GM23338 (cell line): ENCODE measurements at regions not wholly inside any gene's neighbourhood (a gene's known extent, or its start where the extent isn't known, plus 50 kb on each side); places are given as distances from the start of the nearest gene placed in this dataset.

Experiments used
- ATAC-seq: fragments of 200-7000 bp; cut with Tn5 transposase; 3 replicates; pipeline ENCODE4 v1.9.1; 2020
- DNase-seq: peaks from one replicate; pipeline ENCODE4 v3.0.0-alpha.2; 2015; ENCODE audit warnings: low spot score
- H2AFZ ChIP-seq: fragments of 200-600 bp; sonication (generic); 2 replicates; pipeline ENCODE4 v1.8.0; 2016; ENCODE audit warnings: antibody characterized with exemption, mild to moderate bottlenecking, moderate library complexity
- H3F3A ChIP-seq: fragments of 200-600 bp; sonication (generic); replicated peaks from 2 replicates; pipeline ENCODE4 v1.8.0; 2017; ENCODE audit warnings: antibody characterized with exemption, mixed run types, low read depth
- H3K27ac ChIP-seq: fragments of 200-600 bp; sonication (generic); 2 replicates; pipeline ENCODE4 v1.6.1; 2016; ENCODE audit warnings: low read depth
- H3K27me3 ChIP-seq: fragments of 200-600 bp; sonication (generic); 2 replicates; pipeline ENCODE4 v1.8.0; 2016; ENCODE audit warnings: mild to moderate bottlenecking, mixed run types, moderate library complexity; ENCODE audit not compliant: insufficient read depth
- H3K36me3 ChIP-seq: fragments of 200-600 bp; sonication (generic); 2 replicates; pipeline ENCODE4 v1.8.0; 2016; ENCODE audit warnings: mild to moderate bottlenecking; ENCODE audit not compliant: insufficient read depth
- H3K4me1 ChIP-seq: fragments of 200-600 bp; sonication (generic); 2 replicates; pipeline ENCODE4 v1.8.0; 2016; ENCODE audit warnings: mild to moderate bottlenecking, moderate library complexity; ENCODE audit not compliant: insufficient read depth
- H3K4me2 ChIP-seq: fragments of 200-600 bp; sonication (generic); 2 replicates; pipeline ENCODE4 v1.7.1; 2017; ENCODE audit warnings: mixed run types
- H3K4me3 ChIP-seq: fragments of 200-600 bp; sonication (generic); 2 replicates; pipeline ENCODE4 v1.6.1; 2016; ENCODE audit warnings: mixed run types
- H3K79me2 ChIP-seq: fragments of 200-600 bp; sonication (generic); replicated peaks from 2 replicates; pipeline ENCODE4 v1.8.0; 2017; ENCODE audit warnings: mild to moderate bottlenecking; ENCODE audit not compliant: insufficient read depth
- H3K9me2 ChIP-seq: fragments of 200-600 bp; sonication (generic); 2 replicates; pipeline ENCODE4 v1.8.0; 2017; ENCODE audit not compliant: insufficient read depth
- H4K20me1 ChIP-seq: fragments of 200-600 bp; sonication (generic); replicated peaks from 2 replicates; pipeline ENCODE4 v1.8.0; 2017; ENCODE audit warnings: mild to moderate bottlenecking; ENCODE audit not compliant: insufficient read depth
- H3K27ac Mint-ChIP-seq: 2 replicates; pipeline ENCODE4 v1.8.0; 2020; ENCODE audit warnings: inconsistent platforms, mild to moderate bottlenecking, moderate library complexity, mixed read lengths
- H3K27me3 Mint-ChIP-seq: 3 replicates; pipeline ENCODE4 v1.8.0; 2022; ENCODE audit warnings: low read depth, mild to moderate bottlenecking, moderate library complexity, mixed read lengths, inconsistent platforms; ENCODE audit not compliant: insufficient read depth, poor library complexity
- H3K36me3 Mint-ChIP-seq: 3 replicates; pipeline ENCODE4 v1.8.0; 2021; ENCODE audit warnings: low read depth, mild to moderate bottlenecking, inconsistent platforms, moderate library complexity, mixed read lengths
- H3K4me1 Mint-ChIP-seq: 3 replicates; pipeline ENCODE4 v1.8.0; 2020; ENCODE audit warnings: mild to moderate bottlenecking, inconsistent platforms, mixed read lengths
- H3K4me3 Mint-ChIP-seq: 3 replicates; pipeline ENCODE4 v1.8.0; 2021; ENCODE audit warnings: moderate library complexity, mild to moderate bottlenecking, inconsistent platforms, mixed read lengths
- H3K9me3 Mint-ChIP-seq: 3 replicates; pipeline ENCODE4 v1.8.0; 2020; ENCODE audit warnings: moderate library complexity, mild to moderate bottlenecking, inconsistent platforms, mixed read lengths
- EZH2 ChIP-seq: fragments of 200-600 bp; sonication (generic); IDR thresholded peaks from one replicate; pipeline ENCODE4 v1.8.0; 2017; ENCODE audit warnings: antibody characterized with exemption, mild to moderate bottlenecking, low read depth; ENCODE audit not compliant: unreplicated experiment
- NANOG ChIP-seq: IDR thresholded peaks from 2 replicates; pipeline ENCODE4 v1.6.1; 2016; ENCODE audit warnings: antibody characterized with exemption, borderline replicate concordance
- POLR2AphosphoS5 ChIP-seq: IDR thresholded peaks from 2 replicates; pipeline ENCODE4 v1.6.1; 2016; ENCODE audit warnings: antibody characterized with exemption, low read depth
- ZNF462 ChIP-seq: fragments of 250-450 bp; sonication (Bioruptor Pico); IDR thresholded peaks from 2 replicates; pipeline ENCODE4 v1.5.0; 2020; ENCODE audit warnings: mild to moderate bottlenecking, moderate library complexity
- TF ChIP-seq, protein P1 (sequence below), 2 experiments: fragments of 200-600 bp in 1 of 2; sonication (generic) in 1 of 2; conservative IDR thresholded peaks; 2 replicates each; pipeline versions ENCODE4 v1.5.1 to v1.6.1; 2016 to 2017; ENCODE audit warnings: antibody characterized with exemption in 2 of 2, low read depth in 2 of 2, mild to moderate bottlenecking in 2 of 2, moderate library complexity in 1 of 2

GRCh38 chr1:81435175-81435574, 365.6 kb upstream of the ADGRL2 start:
- peaks cover 31% of the 10 kb centered on the region for H3K4me1 ChIP-seq
- TF ChIP-seq ZNF462 (CRISPR knock-in tag) (no peak), NANOG (no peak), EZH2 (no peak), POLR2AphosphoS5 (no peak)
- TF ChIP-seq, protein P1, sequence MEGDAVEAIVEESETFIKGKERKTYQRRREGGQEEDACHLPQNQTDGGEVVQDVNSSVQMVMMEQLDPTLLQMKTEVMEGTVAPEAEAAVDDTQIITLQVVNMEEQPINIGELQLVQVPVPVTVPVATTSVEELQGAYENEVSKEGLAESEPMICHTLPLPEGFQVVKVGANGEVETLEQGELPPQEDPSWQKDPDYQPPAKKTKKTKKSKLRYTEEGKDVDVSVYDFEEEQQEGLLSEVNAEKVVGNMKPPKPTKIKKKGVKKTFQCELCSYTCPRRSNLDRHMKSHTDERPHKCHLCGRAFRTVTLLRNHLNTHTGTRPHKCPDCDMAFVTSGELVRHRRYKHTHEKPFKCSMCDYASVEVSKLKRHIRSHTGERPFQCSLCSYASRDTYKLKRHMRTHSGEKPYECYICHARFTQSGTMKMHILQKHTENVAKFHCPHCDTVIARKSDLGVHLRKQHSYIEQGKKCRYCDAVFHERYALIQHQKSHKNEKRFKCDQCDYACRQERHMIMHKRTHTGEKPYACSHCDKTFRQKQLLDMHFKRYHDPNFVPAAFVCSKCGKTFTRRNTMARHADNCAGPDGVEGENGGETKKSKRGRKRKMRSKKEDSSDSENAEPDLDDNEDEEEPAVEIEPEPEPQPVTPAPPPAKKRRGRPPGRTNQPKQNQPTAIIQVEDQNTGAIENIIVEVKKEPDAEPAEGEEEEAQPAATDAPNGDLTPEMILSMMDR (conservative IDR thresholded peaks at IDR 0.05; ENCODE audit: low read depth in 2 of 2), result no peak
- H3K9me2 ChIP-seq, result no peaks in the 10 kb centered on the region
- no peak overlapping the region for H3K27ac ChIP-seq
- peaks cover 2% of the 10 kb centered on the region for H3K27me3 Mint-ChIP-seq
- DNase-seq, result no peak
- no peak overlapping the region for H3K4me3 Mint-ChIP-seq
- H4K20me1 ChIP-seq, result no peaks in the 10 kb centered on the region
- H3F3A ChIP-seq, result no peaks in the 10 kb centered on the region
- H3K4me3 ChIP-seq, result no peak overlapping the region
- H3K36me3 ChIP-seq, result no peaks in the 10 kb centered on the region; the same call in 1 of the 2 replicates
- H3K4me1 Mint-ChIP-seq, result peaks cover 48% of the 10 kb centered on the region
- H3K9me3 Mint-ChIP-seq, result peaks cover 7% of the 10 kb centered on the region
- H3K27me3 ChIP-seq, result no peaks in the 10 kb centered on the region
- H2AFZ ChIP-seq, result no peak overlapping the region
- H3K79me2 ChIP-seq, result no peaks in the 10 kb centered on the region
- H3K36me3 Mint-ChIP-seq, result peaks cover 13% of the 10 kb centered on the region
- no peak overlapping the region for H3K4me2 ChIP-seq
- no peak for ATAC-seq
- no peak overlapping the region for H3K27ac Mint-ChIP-seq
